ENCODE measurements at regions not wholly inside any gene's neighbourhood (a gene's known extent, or its start where the extent isn't known, plus 50 kb on each side); places are given as distances from the start of the nearest gene placed in this dataset.
A peak's percentile ranks its signal among the peaks of the same experiment; 100 is the strongest.

DNA sequence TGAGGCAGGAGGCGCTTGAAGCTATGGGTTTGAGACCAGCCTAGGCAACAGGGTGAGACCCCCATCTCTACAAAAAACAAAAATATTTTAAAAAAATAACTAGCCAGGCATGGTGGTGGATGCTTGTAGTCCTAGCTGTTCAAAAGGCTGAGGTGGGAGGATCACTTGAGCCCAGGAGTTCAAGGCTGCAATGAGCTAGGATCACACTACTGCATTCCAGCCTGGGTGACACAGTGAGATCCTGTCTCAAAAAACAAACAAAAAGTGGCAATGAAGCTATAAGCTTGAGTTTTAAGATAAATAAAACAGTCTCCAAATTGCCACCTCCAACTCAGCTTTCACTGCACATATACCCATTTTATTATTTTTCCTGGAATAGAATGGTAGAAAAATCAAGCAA, 281.3 kb downstream of the IPMK start:
- no peak overlapping the region for H3K4me2 ChIP-seq (ENCODE audit: low read length)
- H2AK5ac ChIP-seq (ENCODE audit: low read length) = no peak overlapping the region
- no peak for DNase-seq
- H3K4me1 ChIP-seq (ENCODE audit: control insufficient read depth in 1 of 2, insufficient read depth in 2 of 2, low read length in 2 of 2) = no peaks in the 10 kb centered on the region
- no peak overlapping the region for H4K12ac ChIP-seq (ENCODE audit: low read depth, low read length)
- H3K9ac ChIP-seq (ENCODE audit: low read length) = no peak overlapping the region
- H3K14ac ChIP-seq (ENCODE audit: low read length) = no peak overlapping the region
- no peak overlapping the region for H2BK120ac ChIP-seq (ENCODE audit: insufficient read depth, low read length, poor library complexity)
- H3K79me2 ChIP-seq (ENCODE audit: control insufficient read depth, insufficient read depth, low read length, poor library complexity) = no peaks in the 10 kb centered on the region
- H4K8ac ChIP-seq (ENCODE audit: low read depth, low read length) = no peak overlapping the region
- no peak overlapping the region for H3K4me3 ChIP-seq (ENCODE audit: low read depth, low read length)
- no peaks in the 10 kb centered on the region for H3K79me1 ChIP-seq (ENCODE audit: low read length)
- no peaks in the 10 kb centered on the region for H3K27me3 ChIP-seq (ENCODE audit: insufficient read depth, low read length)
- H3K9me3 ChIP-seq (ENCODE audit: insufficient read depth, low read depth, low read length) = no peaks in the 10 kb centered on the region
- H2BK12ac ChIP-seq (ENCODE audit: low read length) = no peak overlapping the region
- no peak overlapping the region for H3K23ac ChIP-seq (ENCODE audit: low read length)
- no peak overlapping the region for H3K4ac ChIP-seq (ENCODE audit: low read depth, low read length)
- H2AFZ ChIP-seq (ENCODE audit: insufficient read depth, low read length, poor library complexity) = no peak overlapping the region
- H3K36me3 ChIP-seq (ENCODE audit: control insufficient read depth in 1 of 2, insufficient read depth in 2 of 2, low read length in 2 of 2) = no peaks in the 10 kb centered on the region
- WGBS (ENCODE audit: extremely low coverage, insufficient coverage, insufficient read length) = no CpG with 5 or more reads among the region's 1 CpG
- H3K18ac ChIP-seq (ENCODE audit: low read length) = no peak overlapping the region
- no peak overlapping the region for H4K91ac ChIP-seq (ENCODE audit: low read depth, low read length)
- H3K27ac ChIP-seq (ENCODE audit: low read depth, low read length) = no peak overlapping the region
- no peak overlapping the region for H2BK5ac ChIP-seq (ENCODE audit: low read depth, low read length, poor library complexity)

DNA sequence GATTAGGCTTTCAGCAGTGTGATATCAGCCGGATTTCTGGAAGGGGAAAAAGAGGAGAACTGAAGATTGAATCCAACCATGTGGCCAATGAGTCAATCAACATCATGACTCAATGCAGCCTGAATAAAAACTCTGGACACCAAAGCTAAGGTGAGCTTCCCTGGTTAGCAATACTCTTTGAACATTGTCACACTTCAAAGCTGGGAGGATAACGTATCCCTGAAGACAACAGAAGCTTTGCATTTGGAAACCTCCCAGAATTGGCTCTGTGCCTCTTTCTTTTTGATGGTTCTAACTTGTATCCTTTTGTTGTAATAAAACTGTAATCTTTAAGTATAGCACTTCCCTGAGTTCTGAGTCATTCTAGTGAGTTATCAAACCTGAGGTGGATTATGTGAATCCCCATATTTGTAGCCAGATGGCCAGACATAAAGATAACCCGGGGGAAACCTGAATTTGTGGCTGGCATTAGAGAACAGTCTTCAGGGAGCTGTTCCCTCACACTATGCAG, 284.4 kb downstream of the IPMK start:
- H4K91ac ChIP-seq (ENCODE audit: low read depth, low read length) = no peak overlapping the region
- no peak overlapping the region for H3K14ac ChIP-seq (ENCODE audit: low read length)
- H4K8ac ChIP-seq (ENCODE audit: low read depth, low read length) = no peak overlapping the region
- no peak overlapping the region for H2BK5ac ChIP-seq (ENCODE audit: low read depth, low read length, poor library complexity)
- H3K4me3 ChIP-seq (ENCODE audit: low read depth, low read length) = no peak overlapping the region
- no peaks in the 10 kb centered on the region for H3K79me2 ChIP-seq (ENCODE audit: control insufficient read depth, insufficient read depth, low read length, poor library complexity)
- no peaks in the 10 kb centered on the region for H3K9me3 ChIP-seq (ENCODE audit: insufficient read depth, low read depth, low read length)
- no peaks in the 10 kb centered on the region for H3K79me1 ChIP-seq (ENCODE audit: low read length)
- H3K18ac ChIP-seq (ENCODE audit: low read length) = no peak overlapping the region
- no peak overlapping the region for H2AFZ ChIP-seq (ENCODE audit: insufficient read depth, low read length, poor library complexity)
- no peaks in the 10 kb centered on the region for H3K4me1 ChIP-seq (ENCODE audit: control insufficient read depth in 1 of 2, insufficient read depth in 2 of 2, low read length in 2 of 2)
- H3K27ac ChIP-seq (ENCODE audit: low read depth, low read length) = no peak overlapping the region
- no peak overlapping the region for H2BK12ac ChIP-seq (ENCODE audit: low read length)
- H3K4me2 ChIP-seq (ENCODE audit: low read length) = no peak overlapping the region
- H3K27me3 ChIP-seq (ENCODE audit: insufficient read depth, low read length) = no peaks in the 10 kb centered on the region
- no peak for DNase-seq
- no peak overlapping the region for H4K12ac ChIP-seq (ENCODE audit: low read depth, low read length)
- no peaks in the 10 kb centered on the region for H3K36me3 ChIP-seq (ENCODE audit: control insufficient read depth in 1 of 2, insufficient read depth in 2 of 2, low read length in 2 of 2)
- no CpG with 5 or more reads among the region's 3 CpGs for WGBS (ENCODE audit: extremely low coverage, insufficient coverage, insufficient read length)
- H3K9ac ChIP-seq (ENCODE audit: low read length) = no peak overlapping the region
- H3K4ac ChIP-seq (ENCODE audit: low read depth, low read length) = no peak overlapping the region
- no peak overlapping the region for H2AK5ac ChIP-seq (ENCODE audit: low read length)
- H2BK120ac ChIP-seq (ENCODE audit: insufficient read depth, low read length, poor library complexity) = no peak overlapping the region
- H3K23ac ChIP-seq (ENCODE audit: low read length) = no peak overlapping the region

DNA sequence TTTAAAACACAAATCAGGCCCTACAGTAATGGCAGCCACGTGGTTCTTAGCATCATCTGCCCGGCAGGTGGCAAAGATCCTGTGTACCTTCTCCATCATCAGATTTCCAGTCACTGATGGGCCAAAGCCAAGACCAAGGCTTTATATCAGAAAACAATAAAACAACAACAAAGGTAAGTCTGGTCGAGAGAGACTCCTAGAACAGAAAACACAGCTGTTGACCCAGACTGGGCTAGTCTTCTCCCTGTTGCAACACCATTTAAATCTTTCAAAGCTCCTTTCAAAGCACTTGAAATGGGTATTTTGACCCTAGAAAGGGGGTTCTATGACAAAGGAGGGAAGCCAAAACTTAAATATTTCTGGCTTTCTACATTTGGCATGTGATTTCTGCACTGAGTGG, 285.6 kb downstream of the IPMK start:
- no peak overlapping the region for H3K18ac ChIP-seq (ENCODE audit: low read length)
- H3K79me2 ChIP-seq (ENCODE audit: control insufficient read depth, insufficient read depth, low read length, poor library complexity) = no peaks in the 10 kb centered on the region
- H3K79me1 ChIP-seq (ENCODE audit: low read length) = no peaks in the 10 kb centered on the region
- no peaks in the 10 kb centered on the region for H3K9me3 ChIP-seq (ENCODE audit: insufficient read depth, low read depth, low read length)
- H2BK5ac ChIP-seq (ENCODE audit: low read depth, low read length, poor library complexity) = no peak overlapping the region
- no peak overlapping the region for H2BK120ac ChIP-seq (ENCODE audit: insufficient read depth, low read length, poor library complexity)
- no peak overlapping the region for H3K9ac ChIP-seq (ENCODE audit: low read length)
- no peak overlapping the region for H3K4me2 ChIP-seq (ENCODE audit: low read length)
- no peaks in the 10 kb centered on the region for H3K27me3 ChIP-seq (ENCODE audit: insufficient read depth, low read length)
- H3K4ac ChIP-seq (ENCODE audit: low read depth, low read length) = no peak overlapping the region
- H3K4me1 ChIP-seq (ENCODE audit: control insufficient read depth in 1 of 2, insufficient read depth in 2 of 2, low read length in 2 of 2) = no peaks in the 10 kb centered on the region
- H3K27ac ChIP-seq (ENCODE audit: low read depth, low read length) = no peak overlapping the region
- H2BK12ac ChIP-seq (ENCODE audit: low read length) = no peak overlapping the region
- H2AFZ ChIP-seq (ENCODE audit: insufficient read depth, low read length, poor library complexity) = no peak overlapping the region
- H4K8ac ChIP-seq (ENCODE audit: low read depth, low read length) = no peak overlapping the region
- H3K23ac ChIP-seq (ENCODE audit: low read length) = no peak overlapping the region
- DNase-seq = no peak
- H4K91ac ChIP-seq (ENCODE audit: low read depth, low read length) = no peak overlapping the region
- no peak overlapping the region for H3K4me3 ChIP-seq (ENCODE audit: low read depth, low read length)
- no peaks in the 10 kb centered on the region for H3K36me3 ChIP-seq (ENCODE audit: control insufficient read depth in 1 of 2, insufficient read depth in 2 of 2, low read length in 2 of 2)
- no peak overlapping the region for H2AK5ac ChIP-seq (ENCODE audit: low read length)
- no peak overlapping the region for H4K12ac ChIP-seq (ENCODE audit: low read depth, low read length)
- WGBS (ENCODE audit: extremely low coverage, insufficient coverage, insufficient read length) = no CpG with 5 or more reads among the region's 3 CpGs
- no peak overlapping the region for H3K14ac ChIP-seq (ENCODE audit: low read length)

DNA sequence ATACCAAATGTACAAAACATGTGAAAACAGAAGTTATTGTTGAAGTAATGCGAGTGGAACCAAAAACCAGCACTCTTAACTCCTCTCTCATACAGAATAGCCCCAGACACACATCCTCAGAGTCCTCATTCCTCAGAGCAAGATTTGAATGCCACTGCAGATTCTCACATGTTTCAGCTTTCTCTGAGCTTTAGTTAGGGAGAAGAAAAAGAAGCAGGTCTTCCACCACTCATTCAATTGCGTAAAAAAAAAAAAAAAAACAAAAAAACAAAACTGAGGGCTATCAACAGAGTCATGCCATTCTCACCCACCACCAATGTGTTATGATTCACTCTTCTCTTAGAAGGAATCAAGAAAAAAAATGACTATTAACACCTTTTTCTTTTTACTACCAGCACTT, 287.7 kb downstream of the IPMK start:
- H2BK12ac ChIP-seq (ENCODE audit: low read length) = no peak overlapping the region
- H2BK5ac ChIP-seq (ENCODE audit: low read depth, low read length, poor library complexity) = peak overlapping the region; percentile 31
- H3K9ac ChIP-seq (ENCODE audit: low read length) = no peak overlapping the region
- no peaks in the 10 kb centered on the region for H3K9me3 ChIP-seq (ENCODE audit: insufficient read depth, low read depth, low read length)
- no peak overlapping the region for H3K14ac ChIP-seq (ENCODE audit: low read length)
- no peak overlapping the region for H3K27ac ChIP-seq (ENCODE audit: low read depth, low read length)
- H3K4ac ChIP-seq (ENCODE audit: low read depth, low read length) = no peak overlapping the region
- no peaks in the 10 kb centered on the region for H3K79me2 ChIP-seq (ENCODE audit: control insufficient read depth, insufficient read depth, low read length, poor library complexity)
- H3K4me2 ChIP-seq (ENCODE audit: low read length) = no peak overlapping the region
- H3K23ac ChIP-seq (ENCODE audit: low read length) = no peak overlapping the region
- H2AFZ ChIP-seq (ENCODE audit: insufficient read depth, low read length, poor library complexity) = no peak overlapping the region
- no peak overlapping the region for H4K8ac ChIP-seq (ENCODE audit: low read depth, low read length)
- no CpG with 5 or more reads among the region's 2 CpGs for WGBS (ENCODE audit: extremely low coverage, insufficient coverage, insufficient read length)
- no peak overlapping the region for H4K91ac ChIP-seq (ENCODE audit: low read depth, low read length)
- H2BK120ac ChIP-seq (ENCODE audit: insufficient read depth, low read length, poor library complexity) = no peak overlapping the region
- no peaks in the 10 kb centered on the region for H3K36me3 ChIP-seq (ENCODE audit: control insufficient read depth in 1 of 2, insufficient read depth in 2 of 2, low read length in 2 of 2)
- H2AK5ac ChIP-seq (ENCODE audit: low read length) = no peak overlapping the region
- H3K79me1 ChIP-seq (ENCODE audit: low read length) = no peaks in the 10 kb centered on the region
- no peaks in the 10 kb centered on the region for H3K4me1 ChIP-seq (ENCODE audit: control insufficient read depth in 1 of 2, insufficient read depth in 2 of 2, low read length in 2 of 2)
- no peak overlapping the region for H4K12ac ChIP-seq (ENCODE audit: low read depth, low read length)
- H3K4me3 ChIP-seq (ENCODE audit: low read depth, low read length) = no peak overlapping the region
- H3K27me3 ChIP-seq (ENCODE audit: insufficient read depth, low read length) = no peaks in the 10 kb centered on the region
- peak in 1 of 2 donors; percentile 28 for DNase-seq
- H3K18ac ChIP-seq (ENCODE audit: low read length) = no peak overlapping the region

Data from trophoblast cell (in vitro differentiated cells and primary cell).